ENCODE measurements at regions not wholly inside any gene's neighbourhood (a gene's known extent, or its start where the extent isn't known, plus 50 kb on each side); places are given as distances from the start of the nearest gene placed in this dataset.

- TF ChIP-seq, protein P1, sequence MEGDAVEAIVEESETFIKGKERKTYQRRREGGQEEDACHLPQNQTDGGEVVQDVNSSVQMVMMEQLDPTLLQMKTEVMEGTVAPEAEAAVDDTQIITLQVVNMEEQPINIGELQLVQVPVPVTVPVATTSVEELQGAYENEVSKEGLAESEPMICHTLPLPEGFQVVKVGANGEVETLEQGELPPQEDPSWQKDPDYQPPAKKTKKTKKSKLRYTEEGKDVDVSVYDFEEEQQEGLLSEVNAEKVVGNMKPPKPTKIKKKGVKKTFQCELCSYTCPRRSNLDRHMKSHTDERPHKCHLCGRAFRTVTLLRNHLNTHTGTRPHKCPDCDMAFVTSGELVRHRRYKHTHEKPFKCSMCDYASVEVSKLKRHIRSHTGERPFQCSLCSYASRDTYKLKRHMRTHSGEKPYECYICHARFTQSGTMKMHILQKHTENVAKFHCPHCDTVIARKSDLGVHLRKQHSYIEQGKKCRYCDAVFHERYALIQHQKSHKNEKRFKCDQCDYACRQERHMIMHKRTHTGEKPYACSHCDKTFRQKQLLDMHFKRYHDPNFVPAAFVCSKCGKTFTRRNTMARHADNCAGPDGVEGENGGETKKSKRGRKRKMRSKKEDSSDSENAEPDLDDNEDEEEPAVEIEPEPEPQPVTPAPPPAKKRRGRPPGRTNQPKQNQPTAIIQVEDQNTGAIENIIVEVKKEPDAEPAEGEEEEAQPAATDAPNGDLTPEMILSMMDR (conservative IDR thresholded peaks at IDR 0.05; ENCODE audit: low read depth, low read length), result no peak
- H3K4me1 ChIP-seq (ENCODE audit: low read depth, poor library complexity, severe bottlenecking), result no peaks in the 10 kb centered on the region
- H3K79me2 ChIP-seq (ENCODE audit: insufficient read depth, low read depth), result no peaks in the 10 kb centered on the region
- no peaks in the 10 kb centered on the region for H3K36me3 ChIP-seq (ENCODE audit: insufficient read depth)
- H3K4me3 ChIP-seq (IDR thresholded peaks at IDR 0.05; ENCODE audit: insufficient read depth, low read depth, low read length), result no peak overlapping the region
- H4K20me1 ChIP-seq (ENCODE audit: insufficient read depth), result no peaks in the 10 kb centered on the region
- H2AFZ ChIP-seq (ENCODE audit: low read depth), result no peak overlapping the region
- H3K9ac ChIP-seq, result no peak overlapping the region
- H3K27me3 ChIP-seq (ENCODE audit: insufficient read depth, low read depth), result no peaks in the 10 kb centered on the region
- H3K4me2 ChIP-seq, result no peak overlapping the region
- H3K27ac ChIP-seq, result no peak overlapping the region
These were observed 654.1 kb upstream of the ZWINT start for GRCh38 chr10:57015187-57015586.

DNA sequence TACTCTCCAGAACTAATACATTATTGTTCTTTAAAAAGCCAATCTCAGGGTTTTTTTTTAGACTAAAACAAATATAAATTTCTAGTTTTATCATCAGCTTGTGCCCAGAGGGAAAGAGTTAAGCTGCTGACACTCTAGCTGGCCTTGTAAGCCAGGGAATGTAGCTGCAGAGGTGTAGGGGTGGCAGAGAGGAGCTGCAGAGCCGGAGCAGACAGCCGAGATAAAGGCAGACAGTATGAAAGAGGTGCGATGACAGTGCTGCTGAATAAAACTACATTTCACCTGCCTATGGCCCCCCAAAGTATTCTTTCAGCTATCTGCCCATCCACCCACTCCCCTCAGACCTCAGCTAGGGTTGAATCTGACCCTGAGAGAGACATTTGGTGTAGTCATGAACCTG, 653.7 kb upstream of the ZWINT start:
- Histone ChIP-seq H3K27me3 (ENCODE audit: insufficient read depth, low read depth) (no peaks in the 10 kb centered on the region), H3K27ac (no peak overlapping the region), H3K4me1 (ENCODE audit: low read depth, poor library complexity, severe bottlenecking) (no peaks in the 10 kb centered on the region), H3K4me3 (IDR thresholded peaks at IDR 0.05; ENCODE audit: insufficient read depth, low read depth, low read length) (no peak overlapping the region), H3K36me3 (ENCODE audit: insufficient read depth) (no peaks in the 10 kb centered on the region), H3K79me2 (ENCODE audit: insufficient read depth, low read depth) (no peaks in the 10 kb centered on the region), H2AFZ (ENCODE audit: low read depth) (no peak overlapping the region), H3K4me2 (no peak overlapping the region), H3K9ac (no peak overlapping the region), H4K20me1 (ENCODE audit: insufficient read depth) (no peaks in the 10 kb centered on the region)
- TF ChIP-seq, protein P1 (conservative IDR thresholded peaks at IDR 0.05; ENCODE audit: low read depth, low read length), result no peak

GRCh38 chr10:57008189-57008588, 647.1 kb upstream of the ZWINT start:
- Histone ChIP-seq H4K20me1 (ENCODE audit: insufficient read depth) (no peaks in the 10 kb centered on the region), H3K79me2 (ENCODE audit: insufficient read depth, low read depth) (no peaks in the 10 kb centered on the region), H3K36me3 (ENCODE audit: insufficient read depth) (no peaks in the 10 kb centered on the region), H3K27ac (no peak overlapping the region), H3K4me3 (IDR thresholded peaks at IDR 0.05; ENCODE audit: insufficient read depth, low read depth, low read length) (no peak overlapping the region), H3K4me2 (no peak overlapping the region), H3K9ac (no peak overlapping the region), H2AFZ (ENCODE audit: low read depth) (no peak overlapping the region), H3K4me1 (ENCODE audit: low read depth, poor library complexity, severe bottlenecking) (no peaks in the 10 kb centered on the region), H3K27me3 (ENCODE audit: insufficient read depth, low read depth) (no peaks in the 10 kb centered on the region)
- TF ChIP-seq, protein P1 (conservative IDR thresholded peaks at IDR 0.05; ENCODE audit: low read depth, low read length), result no peak

DNA sequence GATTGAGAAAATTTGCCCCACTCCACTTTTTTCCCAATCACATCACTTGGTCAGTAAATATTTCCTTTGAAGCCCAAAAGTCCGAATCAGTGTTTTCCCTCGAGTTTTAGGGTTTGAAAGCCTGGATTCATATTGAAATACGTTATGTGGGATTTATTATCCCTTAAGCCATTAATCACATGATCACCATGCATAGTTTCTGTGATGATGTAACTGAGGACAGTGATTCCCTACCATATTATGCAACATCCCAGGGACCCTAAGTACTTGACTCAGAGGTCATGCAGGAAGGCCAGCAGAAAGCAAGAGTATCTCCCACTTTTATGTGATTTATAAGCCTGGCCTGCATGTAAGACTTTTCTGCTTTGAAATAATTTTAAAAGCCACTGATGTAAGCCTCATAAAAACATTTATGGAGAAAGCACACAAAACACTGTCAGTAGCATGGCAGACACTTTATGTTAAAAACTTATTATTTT, 630.6 kb upstream of the ZWINT start:
- no peak overlapping the region for H3K4me2 ChIP-seq

More for the DNA sequence above, 630.6 kb upstream of the ZWINT start:
- Histone ChIP-seq H3K27me3 (ENCODE audit: insufficient read depth, low read depth) (no peaks in the 10 kb centered on the region), H4K20me1 (ENCODE audit: insufficient read depth) (no peaks in the 10 kb centered on the region), H3K36me3 (ENCODE audit: insufficient read depth) (no peaks in the 10 kb centered on the region), H3K9ac (no peak overlapping the region), H3K4me1 (ENCODE audit: low read depth, poor library complexity, severe bottlenecking) (no peaks in the 10 kb centered on the region), H3K4me3 (IDR thresholded peaks at IDR 0.05; ENCODE audit: insufficient read depth, low read depth, low read length) (no peak overlapping the region), H2AFZ (ENCODE audit: low read depth) (no peak overlapping the region), H3K27ac (no peak overlapping the region), H3K79me2 (ENCODE audit: insufficient read depth, low read depth) (no peaks in the 10 kb centered on the region)
- TF ChIP-seq, protein P1 (conservative IDR thresholded peaks at IDR 0.05; ENCODE audit: low read depth, low read length), result no peak

All from KMS-11 (cell line).